Left ventricle myocardium superior (tissue), 1 donor: ENCODE measurements at regions not wholly inside any gene's neighbourhood (a gene's known extent, or its start where the extent isn't known, plus 50 kb on each side); places are given as distances from the start of the nearest gene placed in this dataset.
"Not testable (repeated sequence)": the region's sequence is repeated elsewhere in the genome, so short reads cannot be mapped to it uniquely, and the experiment has no call there.

Experiments used
- ATAC-seq: fragments of 200-7000 bp; cut with Tn5 transposase; one replicate; pipeline ENCODE4 v1.9.1; 2020; ENCODE audit warnings: mild to moderate bottlenecking, moderate library complexity
- DNase-seq: peaks from one replicate; pipeline ENCODE4 v3.0.0-alpha.2; 2020
- intact Hi-C: fragments of 100-400 bp; cut with micrococcal nuclease; formaldehyde crosslinking; loops from one replicate; pipeline ENCODE4 v1.11.0; 2022
- donor health status: DM: no; HTN: yes; CAD: no; lungs with severe emphysema.

DNA sequence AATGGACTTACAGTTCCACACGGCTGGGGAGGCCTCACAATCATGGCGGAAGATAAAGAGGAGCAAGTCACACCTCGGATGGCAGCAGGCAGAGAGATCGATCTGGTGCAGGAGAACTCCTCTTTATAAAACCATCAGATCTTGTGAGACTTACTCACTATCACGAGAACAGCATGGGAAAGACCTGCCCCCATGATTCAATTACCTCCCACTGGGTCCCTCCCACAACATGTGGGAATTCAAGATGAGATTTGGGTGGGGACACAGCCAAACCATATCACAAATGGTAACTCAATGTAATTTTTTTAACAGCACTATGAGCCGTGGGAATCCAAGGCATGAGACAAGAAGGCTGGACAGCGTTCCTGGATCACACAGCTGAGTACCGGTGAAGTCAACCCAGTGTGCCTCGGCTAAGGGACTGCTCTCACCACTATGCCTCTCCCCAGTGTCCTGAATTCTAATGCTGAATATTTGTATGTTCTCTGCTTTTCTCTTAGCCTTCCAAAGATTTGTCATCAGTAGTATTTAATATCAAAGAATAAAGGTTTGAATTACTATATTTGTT, 84.3 kb downstream of the IRS2 start:
- ATAC-seq, DNase-seq, intact Hi-C loops: not testable (repeated sequence)

DNA sequence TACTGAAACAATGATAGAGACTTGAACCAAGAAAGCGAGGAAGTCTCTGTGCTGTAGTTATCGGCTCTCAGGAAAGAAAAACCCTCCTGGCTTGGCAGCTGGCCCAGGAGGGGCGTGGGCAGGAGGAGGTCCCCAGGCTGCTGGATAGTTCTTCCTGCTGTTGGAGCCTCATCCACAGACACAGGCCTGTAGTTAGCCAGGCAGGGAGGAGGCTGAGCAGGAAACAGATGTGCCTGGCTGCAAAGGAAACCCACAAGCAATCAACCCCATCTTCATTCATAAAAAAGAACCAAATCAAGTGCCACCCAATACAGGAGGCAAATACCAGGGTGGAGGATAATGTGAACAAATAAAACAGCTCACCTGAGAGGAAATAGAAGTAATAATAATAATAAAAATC, 86.2 kb downstream of the IRS2 start:
- DNase-seq (peak; percentile 84), ATAC-seq (peak; percentile 94)
- intact Hi-C loops, result no loop called here

DNA sequence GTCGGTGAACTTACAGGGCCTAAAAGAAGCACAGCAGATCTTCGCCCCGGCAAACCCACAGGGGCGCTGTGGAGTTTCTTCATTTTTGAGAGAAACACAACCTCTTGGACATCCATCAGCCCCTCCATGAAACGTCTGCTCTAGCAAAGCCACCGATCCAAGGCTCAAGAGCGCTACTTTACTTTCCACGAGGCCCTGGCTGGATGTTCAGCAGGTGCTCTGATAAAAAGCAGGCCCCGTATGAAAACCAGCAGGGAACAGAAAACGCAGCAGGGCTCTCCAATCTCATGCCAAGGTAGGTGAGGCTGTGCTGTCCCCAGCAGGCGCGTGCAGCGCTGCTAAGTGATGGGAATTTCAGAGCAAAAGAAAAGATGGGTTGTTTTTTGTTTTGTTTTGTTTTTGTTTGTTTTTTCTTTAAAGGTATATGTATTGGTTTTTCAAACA, 86.7 kb downstream of the IRS2 start:
- intact Hi-C loops, result no loop called here
- DNase-seq, result no peak
- no peak for ATAC-seq

DNA sequence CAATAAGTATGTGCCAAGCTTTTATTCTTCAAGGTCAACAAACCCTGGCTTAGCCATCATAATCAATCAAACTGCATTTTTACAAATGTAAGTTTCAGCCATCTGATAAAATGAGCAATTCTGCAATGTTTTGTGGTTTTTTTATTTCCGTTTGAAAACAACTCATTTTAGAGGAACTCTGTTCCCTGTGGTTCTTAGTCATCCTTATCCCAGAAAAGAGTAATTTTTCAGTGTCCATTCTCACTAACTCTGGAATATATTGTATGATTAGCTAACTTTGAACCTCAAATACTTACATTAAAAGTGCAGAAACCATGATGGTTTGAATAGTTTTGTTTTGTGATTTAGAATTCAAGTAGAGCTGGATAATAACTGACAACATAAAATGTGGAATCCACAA, 87.6 kb downstream of the IRS2 start:
- no peak for DNase-seq
- intact Hi-C loops, result no loop called here
- ATAC-seq, result no peak

DNA sequence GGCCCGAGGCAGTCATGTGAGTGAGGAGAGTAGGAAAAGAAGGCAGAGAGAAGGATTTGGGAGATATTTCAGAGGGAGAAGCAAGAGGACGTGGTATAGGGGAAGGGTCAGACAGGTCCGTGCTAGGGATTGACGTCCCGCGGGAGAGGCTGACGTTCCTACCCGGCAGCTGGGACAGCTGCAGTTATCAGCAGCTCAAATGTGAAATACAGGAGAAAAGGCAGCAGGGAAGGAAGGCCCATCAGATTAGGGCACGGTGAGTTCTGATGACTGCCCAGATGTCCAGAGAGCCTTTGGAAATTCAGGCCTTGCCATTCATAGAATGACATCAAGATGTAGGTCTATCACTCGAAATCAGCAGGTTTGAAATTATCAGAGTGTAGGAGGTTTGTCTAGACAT, 88.4 kb downstream of the IRS2 start:
- intact Hi-C loops, result no loop called here
- ATAC-seq (no peak), DNase-seq (no peak)

DNA sequence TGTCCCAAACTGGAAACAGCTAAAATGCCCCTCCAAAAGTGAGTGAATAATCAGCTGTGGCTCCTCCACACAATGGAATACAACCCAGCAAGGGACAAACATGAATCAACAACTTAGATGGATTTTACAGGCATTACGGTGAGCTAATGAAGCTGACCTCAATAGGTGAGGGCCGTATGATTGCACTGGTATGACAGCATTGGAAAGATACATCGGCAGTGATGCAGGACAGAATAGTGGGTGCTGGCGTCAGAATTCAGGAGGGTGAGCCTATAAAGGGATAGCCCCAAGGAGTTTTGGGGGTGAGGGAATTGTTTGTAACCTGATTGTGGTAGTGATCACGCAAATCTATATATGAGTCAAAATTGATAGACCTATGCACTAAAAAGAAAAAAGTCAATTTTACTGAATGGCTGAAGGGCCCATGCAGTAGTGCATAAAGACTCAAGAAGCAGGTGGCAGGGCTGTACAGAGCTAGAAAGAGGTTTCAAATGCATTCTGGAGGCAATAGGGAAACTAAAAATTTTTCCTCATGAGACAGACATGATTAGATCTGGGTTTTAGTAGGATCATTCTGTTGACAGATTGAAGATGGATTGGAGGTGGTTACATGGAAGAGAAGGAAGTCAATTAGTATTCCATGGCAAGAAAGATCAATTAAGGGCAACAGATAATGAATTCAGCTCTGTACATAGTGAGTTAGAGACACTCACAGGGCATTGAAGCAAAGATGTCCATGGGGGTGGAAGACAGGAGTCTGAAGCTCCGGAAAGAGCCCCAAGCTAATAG, 90.8 kb downstream of the IRS2 start:
- intact Hi-C loops, result no loop called here
- no peak for ATAC-seq
- DNase-seq, result no peak

DNA sequence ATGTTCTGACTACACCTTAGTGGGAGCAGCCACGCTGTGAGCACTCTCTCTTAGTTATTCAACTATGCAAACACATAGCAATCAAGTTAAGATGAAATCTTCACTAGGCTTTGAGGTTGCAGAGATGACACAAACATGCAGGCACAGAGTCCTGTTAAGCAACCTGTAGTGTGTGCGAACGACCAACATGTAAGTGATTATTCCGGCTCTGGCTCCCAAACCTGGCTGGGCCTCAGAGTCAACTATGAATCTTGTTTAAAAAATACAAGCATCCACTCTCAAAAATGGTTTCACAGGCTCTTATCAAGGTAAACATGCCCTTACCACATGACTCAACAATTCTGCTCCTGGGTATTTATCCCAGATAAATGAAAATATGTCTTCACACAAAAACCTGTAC, 91.4 kb downstream of the IRS2 start:
- DNase-seq, result no peak
- ATAC-seq, result no peak
- intact Hi-C loops, result no loop called here

DNA sequence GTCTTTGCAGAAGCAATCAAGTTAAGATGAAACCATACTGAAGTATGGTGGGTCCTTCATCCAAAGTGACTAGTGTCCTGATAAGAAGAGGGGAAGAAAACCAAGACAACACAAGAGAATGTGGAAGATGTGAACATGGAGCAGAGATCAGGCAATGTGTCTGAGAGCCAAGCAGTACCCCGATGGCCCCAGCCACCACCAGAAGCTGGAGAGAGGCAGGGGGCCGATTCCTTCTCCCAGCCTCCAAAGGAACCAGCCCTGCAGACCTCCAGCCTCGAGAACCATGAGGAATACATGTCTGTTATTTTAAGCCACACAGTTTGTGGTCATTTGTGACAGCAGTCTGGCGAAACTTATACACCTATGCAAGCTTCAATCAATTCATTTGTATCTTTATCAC, 93.2 kb downstream of the IRS2 start:
- DNase-seq (no peak), ATAC-seq (no peak)
- intact Hi-C loops, result no loop called here

DNA sequence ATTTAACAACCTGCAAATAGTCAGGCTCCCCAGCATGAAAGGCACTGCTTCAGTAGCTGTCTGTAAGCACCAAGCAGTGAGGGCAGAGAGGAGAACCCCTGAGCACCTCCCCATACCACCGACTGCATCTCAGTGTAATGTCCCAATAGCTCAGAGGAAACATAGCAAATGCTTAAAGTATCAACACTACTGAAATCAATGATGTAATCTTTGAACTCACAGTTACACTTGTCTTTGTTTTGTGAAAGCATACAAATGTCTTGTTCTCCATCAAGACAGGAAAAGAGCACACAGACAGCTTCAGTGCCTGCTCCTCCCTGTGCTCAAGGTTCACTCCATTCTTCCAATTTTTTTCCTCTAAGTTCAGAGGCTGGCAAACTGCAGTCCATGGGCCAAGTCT, 94.7 kb downstream of the IRS2 start:
- intact Hi-C loops, result no loop called here
- no peak for ATAC-seq
- no peak for DNase-seq

DNA sequence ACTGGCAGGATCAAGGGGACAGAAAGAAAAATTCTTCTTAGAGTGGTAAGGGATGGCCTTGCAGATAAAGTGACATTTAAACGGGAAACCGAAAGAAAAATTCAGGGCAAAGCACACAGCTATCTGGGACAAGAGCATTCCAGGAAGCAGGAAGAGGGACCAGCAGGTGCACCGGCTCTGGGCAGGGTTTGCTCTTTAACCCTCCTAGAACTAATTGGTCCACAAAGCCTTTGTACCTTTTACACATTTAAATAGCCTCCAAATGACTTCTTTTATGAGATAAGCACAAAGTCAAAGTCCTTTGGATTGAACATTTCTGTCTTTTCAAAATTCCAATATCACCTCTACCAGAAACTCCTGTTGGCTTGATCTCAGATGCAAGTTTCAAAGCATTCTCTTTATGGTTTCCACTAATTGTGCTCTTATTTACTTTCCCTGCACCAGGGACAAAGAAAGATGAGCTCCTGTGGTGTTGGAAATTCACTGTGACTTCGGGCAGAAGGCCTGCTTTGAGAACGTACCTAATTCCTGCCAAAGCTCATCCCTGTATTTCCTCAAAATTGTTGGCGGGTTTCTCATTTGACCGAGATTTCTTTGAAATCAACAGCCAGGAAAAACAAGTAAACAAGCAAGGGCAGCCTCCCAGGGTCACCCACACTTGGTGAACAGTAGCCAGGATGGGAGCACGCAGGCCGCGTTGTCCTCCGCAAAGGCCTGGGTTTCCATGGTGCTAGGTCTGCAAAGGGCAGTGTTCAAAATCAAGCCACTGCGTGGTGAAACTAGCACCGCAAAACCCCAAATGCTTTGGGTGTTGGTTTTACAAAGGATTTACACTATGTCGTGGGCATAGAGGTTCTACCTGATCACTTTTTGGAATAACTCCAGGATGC, 98.6 kb downstream of the IRS2 start:
- no peak for DNase-seq
- intact Hi-C loops, result no loop called here
- ATAC-seq, result no peak

DNA sequence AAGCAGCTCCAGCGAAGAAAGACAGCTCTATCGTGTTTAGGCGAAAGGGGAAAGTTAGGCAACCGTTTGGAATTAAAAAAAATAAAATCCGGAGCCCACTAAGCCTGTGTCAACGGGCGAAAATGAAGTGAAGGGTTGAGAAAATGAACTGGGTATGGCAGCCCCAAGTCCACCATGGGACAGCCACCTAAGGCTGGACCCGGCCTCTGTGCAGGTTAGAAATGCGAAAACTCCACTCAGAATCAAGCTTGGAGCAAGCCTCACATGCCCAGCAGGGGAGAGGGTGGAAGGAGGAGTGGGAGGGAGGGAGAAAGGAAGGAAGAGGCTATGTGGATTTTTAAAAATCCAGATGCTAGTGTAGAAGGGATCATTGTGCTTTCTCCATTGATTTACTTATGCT, 101.2 kb downstream of the IRS2 start:
- ATAC-seq (peak; percentile 40), DNase-seq (no peak)
- intact Hi-C loops, result no loop called here

DNA sequence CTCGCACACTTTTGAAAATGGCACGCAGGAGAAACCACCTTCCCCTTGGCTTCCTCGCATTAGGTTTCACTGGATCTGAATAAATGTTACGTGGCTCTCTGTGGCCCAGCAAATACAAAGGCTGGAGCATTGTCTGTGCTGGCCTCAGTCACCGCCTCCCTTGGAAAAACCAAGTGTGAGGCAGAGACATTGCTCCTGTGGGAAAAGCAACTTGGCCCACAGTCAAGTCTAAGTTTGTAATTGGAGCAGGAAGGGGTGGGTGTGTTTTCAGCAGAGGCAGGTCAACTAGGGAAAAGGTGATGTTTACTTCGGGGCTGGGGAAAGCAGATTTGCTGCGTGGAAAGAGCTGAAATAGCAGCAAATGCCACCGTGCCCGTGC, 101.6 kb downstream of the IRS2 start:
- peak; percentile 41 for DNase-seq
- intact Hi-C loops, result no loop called here
- ATAC-seq, result peak; percentile 96

DNA sequence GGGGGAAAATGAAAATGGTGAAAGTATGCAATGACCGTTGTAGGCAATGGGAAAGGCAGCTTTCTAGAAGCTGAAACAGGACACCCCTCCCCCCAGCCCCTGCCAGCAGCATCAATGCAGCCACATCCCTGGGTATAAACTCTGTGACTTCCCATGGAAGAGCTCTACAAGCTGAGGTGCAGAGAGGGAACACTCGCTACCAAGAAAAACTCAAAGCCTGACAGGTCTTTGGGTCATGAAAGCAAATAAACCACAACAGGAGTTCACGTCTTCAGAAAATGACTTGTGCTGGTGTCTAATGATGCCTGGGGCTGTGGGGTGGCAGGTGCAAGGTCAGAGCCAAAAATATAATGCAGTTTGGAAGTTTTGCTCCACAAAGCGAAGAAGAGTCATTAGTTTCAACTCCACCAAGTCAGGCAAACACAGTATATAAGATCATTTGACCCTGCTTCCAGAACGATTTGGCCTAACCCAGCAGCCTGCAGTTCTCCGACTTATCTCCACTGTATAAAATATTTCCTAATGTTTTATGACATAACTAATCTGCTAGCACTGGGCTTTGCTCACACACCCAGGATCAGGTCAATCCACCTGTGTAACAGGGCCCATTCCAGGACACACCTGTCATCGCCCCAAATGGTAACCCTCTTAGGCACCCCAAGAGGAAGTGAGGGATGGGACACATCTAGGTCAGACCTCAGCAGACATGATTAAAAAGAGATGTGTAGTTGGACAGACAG, 102.1 kb downstream of the IRS2 start:
- DNase-seq (no peak), ATAC-seq (peak; percentile 34)
- intact Hi-C loops, result no loop called here

DNA sequence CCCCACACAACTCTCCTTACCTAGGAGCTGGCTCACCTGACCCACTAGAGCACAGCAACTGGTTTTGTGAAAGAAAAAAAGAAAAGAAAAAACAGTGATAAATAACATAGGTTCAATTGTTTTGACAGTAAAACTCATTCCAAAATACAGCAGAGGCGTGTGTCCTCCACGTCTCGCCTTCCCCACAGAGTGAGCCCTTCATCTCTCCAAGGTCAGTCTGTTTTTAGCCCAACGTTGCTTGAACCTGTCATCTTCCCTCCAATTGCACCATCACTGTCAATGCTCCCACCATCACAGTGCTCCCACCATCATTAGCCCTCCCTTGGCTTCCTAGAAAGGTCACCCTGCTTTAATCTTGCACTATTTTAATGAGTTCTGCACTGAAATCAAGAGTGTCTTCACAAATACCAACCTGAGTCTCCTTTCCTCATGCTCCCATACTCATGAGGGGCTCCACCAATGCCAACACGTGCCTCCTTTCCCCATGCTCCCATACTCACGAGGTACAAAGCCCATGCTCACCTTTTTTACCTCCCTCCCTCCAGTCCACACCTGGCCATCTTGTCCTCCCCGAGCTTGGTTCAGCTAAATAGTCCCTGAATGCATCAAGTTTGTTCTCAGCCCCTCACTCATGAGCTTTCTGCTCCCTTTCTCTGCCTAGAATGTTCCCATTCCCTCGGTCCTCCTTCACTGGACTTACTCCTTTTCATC, 103.7 kb downstream of the IRS2 start:
- intact Hi-C loops, result no loop called here
- ATAC-seq, result no peak

DNA sequence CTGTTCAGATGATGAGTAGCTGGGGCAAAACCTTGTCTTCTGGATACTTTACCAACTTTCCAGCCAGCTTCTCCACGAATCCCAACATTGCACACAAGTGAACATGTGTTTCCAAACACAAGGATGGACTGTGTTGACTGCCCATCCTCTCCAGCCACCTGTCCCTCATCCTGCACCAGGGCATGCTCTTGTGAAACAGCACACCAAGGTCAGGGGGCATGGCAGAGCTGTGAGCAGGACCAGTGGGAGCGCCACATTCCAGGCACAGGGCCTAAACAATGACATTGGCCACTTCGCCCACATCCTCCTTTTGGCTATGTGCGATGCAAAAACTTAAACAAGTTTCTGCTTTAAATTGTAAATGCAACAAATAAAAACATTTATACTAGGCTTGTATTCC, 105.5 kb downstream of the IRS2 start:
- intact Hi-C loops, result no loop called here
- no peak for ATAC-seq

More for the DNA sequence above, 103.7 kb downstream of the IRS2 start:
- no peak for DNase-seq

DNA sequence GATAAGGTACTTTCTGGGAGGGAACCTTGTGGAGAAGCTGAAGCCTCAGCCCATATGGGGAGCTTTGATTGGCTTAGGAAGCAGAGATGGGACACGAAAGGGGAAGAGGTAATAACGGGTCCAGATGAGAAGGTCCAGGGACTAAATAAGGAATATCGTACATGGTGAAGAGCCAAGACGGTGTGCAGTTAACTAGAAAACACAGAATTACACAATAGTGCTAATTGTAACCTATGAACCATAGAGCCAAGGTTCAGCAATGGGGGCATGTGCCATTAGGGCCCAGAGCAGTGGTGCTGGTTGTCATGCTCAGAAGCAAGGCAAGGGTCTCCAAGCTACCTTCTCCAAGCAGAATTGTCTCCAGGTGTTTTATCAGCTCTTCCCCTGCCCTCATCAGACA, 106.1 kb downstream of the IRS2 start:
- no peak for DNase-seq
- no peak for ATAC-seq
- intact Hi-C loops, result no loop called here

More for the DNA sequence above, 105.5 kb downstream of the IRS2 start:
- DNase-seq, result no peak

DNA sequence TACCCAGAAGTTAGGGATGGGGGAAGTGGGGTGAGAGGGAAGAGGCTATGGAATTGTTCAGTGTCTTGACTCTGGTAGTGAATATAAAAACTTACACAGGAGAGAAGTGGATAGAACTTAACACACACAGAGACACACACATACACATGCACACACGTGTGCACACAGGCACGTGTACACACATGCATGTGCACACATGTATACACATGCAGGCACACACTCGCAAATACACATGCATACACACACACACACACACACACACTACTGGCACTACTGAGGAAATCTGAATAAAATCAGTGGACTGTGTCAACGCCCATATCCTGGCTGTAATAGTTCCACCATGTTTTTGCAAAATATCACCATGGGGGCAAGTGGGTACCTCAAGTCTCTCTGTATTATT, 107.9 kb downstream of the IRS2 start:
- intact Hi-C loops, result no loop called here
- no peak for DNase-seq

DNA sequence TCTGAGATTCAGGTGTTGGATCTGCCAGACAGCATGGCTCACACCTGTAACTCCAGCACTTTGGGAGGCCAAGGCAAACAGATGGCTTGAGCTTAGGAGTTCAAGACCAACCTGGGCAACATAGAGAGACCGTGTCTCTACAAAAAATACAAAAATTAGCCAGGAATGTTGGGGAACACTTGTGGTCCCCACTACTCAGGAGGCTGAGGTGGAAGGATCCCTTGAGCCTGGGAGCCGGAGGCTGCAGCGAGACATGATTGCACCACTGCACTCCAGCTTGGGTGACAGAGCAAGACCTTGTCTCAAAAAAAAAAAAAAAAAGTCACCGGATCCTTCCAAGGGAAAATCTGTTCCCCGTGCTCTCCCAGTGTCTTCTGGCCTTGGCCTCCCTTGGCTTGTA, 109.2 kb downstream of the IRS2 start:
- DNase-seq (no peak), ATAC-seq (no peak)
- intact Hi-C loops, result no loop called here

More for the DNA sequence above, 107.9 kb downstream of the IRS2 start:
- ATAC-seq, result no peak

DNA sequence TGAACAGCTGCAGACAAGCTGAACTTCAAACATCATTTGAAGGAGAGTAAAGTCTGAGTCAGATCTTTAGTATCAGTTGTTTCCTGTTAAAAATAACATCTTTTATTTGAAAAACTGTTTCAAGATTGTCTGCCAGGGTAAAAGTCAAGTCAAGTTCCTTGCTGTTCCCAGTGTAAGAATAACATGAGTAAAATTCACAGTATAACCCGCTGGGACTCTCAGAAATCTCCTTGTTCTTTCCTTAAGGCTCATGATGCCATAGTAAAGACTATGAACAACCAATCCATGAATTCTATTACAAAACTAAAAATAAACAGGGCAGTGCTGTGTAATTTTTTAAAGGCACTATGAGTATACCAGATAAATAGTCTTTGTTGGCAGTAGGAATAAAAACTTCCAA, 112.9 kb downstream of the IRS2 start:
- DNase-seq (no peak), ATAC-seq (no peak)
- intact Hi-C loops, result no loop called here
